ENCODE measurements at regions not wholly inside any gene's neighbourhood (a gene's known extent, or its start where the extent isn't known, plus 50 kb on each side); places are given as distances from the start of the nearest gene placed in this dataset.

GRCh38 chr1:110816945-110817344, 56.0 kb upstream of the CD53 start:
- Histone ChIP-seq H3K4me3 (no peak overlapping the region), H3K9me3 (no peaks in the 10 kb centered on the region), H3K27me3 (no peaks in the 10 kb centered on the region), H3K27ac (no peak overlapping the region), H3K36me3 (no peaks in the 10 kb centered on the region), H3K4me1 (no peaks in the 10 kb centered on the region)
- no peak for TF ChIP-seq CTCF (IDR thresholded peaks at IDR 0.05)
- intact Hi-C loops (cut with DNase I): no loop called here
- ATAC-seq (no peak), DNase-seq (no peak)

GRCh38 chr1:110811529-110811928, 61.4 kb upstream of the CD53 start:
- Histone ChIP-seq H3K4me3 (no peak overlapping the region), H3K27me3 (no peaks in the 10 kb centered on the region), H3K9me3 (no peaks in the 10 kb centered on the region), H3K36me3 (no peaks in the 10 kb centered on the region), H3K27ac (no peak overlapping the region), H3K4me1 (no peaks in the 10 kb centered on the region)
- DNase-seq (no peak), ATAC-seq (no peak)
- no peak for TF ChIP-seq CTCF (IDR thresholded peaks at IDR 0.05)
- intact Hi-C loops (cut with DNase I): no loop called here

GRCh38 chr1:110800079-110800478, 72.9 kb upstream of the CD53 start:
- Histone ChIP-seq H3K4me3 (no peak overlapping the region), H3K27me3 (no peaks in the 10 kb centered on the region), H3K27ac (no peak overlapping the region), H3K36me3 (no peaks in the 10 kb centered on the region), H3K9me3 (no peaks in the 10 kb centered on the region), H3K4me1 (no peaks in the 10 kb centered on the region)
- no peak for ATAC-seq
- intact Hi-C loops (cut with DNase I): no loop called here
- TF ChIP-seq CTCF (IDR thresholded peaks at IDR 0.05): no peak
- DNase-seq: no peak

GRCh38 chr1:110798691-110799256, 74.2 kb upstream of the CD53 start:
- H3K36me3 ChIP-seq: no peaks in the 10 kb centered on the region
- no peak for DNase-seq
- H3K4me1 ChIP-seq: no peaks in the 10 kb centered on the region
- no peaks in the 10 kb centered on the region for H3K9me3 ChIP-seq
- intact Hi-C loops (cut with DNase I): no loop called here
- no peaks in the 10 kb centered on the region for H3K27me3 ChIP-seq
- no peak overlapping the region for H3K4me3 ChIP-seq
- TF ChIP-seq CTCF (IDR thresholded peaks at IDR 0.05): no peak
- no peak overlapping the region for H3K27ac ChIP-seq
- ATAC-seq: no peak

DNA sequence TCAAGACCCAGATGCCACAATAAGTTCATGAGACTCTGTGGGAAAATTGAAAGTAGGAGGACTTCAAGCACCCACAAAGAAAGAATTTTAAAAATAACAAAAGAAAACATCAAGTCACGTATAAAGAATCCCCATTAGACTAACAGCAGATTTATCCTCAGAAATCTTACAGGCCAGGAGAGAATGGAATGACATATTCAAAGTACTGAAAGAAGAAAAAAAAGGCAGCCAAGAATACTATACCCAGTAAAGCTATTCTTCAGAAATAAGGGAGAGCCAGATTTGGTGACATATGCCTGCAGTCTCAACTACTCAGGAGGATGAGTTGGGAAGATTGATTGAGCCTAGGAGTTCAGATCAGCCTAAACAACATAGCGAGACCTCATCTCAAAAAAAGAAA, 84.3 kb upstream of the CD53 start:
- intact Hi-C loops (cut with DNase I): no loop called here
- peaks cover 0 to 4% of the 10 kb centered on the region in 2 donors for H3K27me3 ChIP-seq
- H3K4me3 ChIP-seq: no peak overlapping the region
- no peaks in the 10 kb centered on the region for H3K36me3 ChIP-seq
- no peak for TF ChIP-seq CTCF (IDR thresholded peaks at IDR 0.05)
- peaks cover 0 to 7% of the 10 kb centered on the region in 2 donors for H3K9me3 ChIP-seq
- ATAC-seq (no peak), DNase-seq (no peak)
- H3K4me1 ChIP-seq: no peaks in the 10 kb centered on the region
- no peak overlapping the region for H3K27ac ChIP-seq

Measured in left lung (tissue), 4 donors.